HFFc6 (cell line): ENCODE measurements at regions not wholly inside any gene's neighbourhood (a gene's known extent, or its start where the extent isn't known, plus 50 kb on each side); places are given as distances from the start of the nearest gene placed in this dataset.

Experiments used
- DNase-seq: peaks from one replicate; pipeline ENCODE4 v3.0.0-alpha.2; 2018
- H3K27ac Mint-ChIP-seq: 2 replicates; pipeline ENCODE4 v1.8.0; 2020; ENCODE audit warnings: mild to moderate bottlenecking, mixed read lengths
- H3K27me3 Mint-ChIP-seq: 2 replicates; pipeline ENCODE4 v1.8.0; 2021; ENCODE audit warnings: mild to moderate bottlenecking, moderate library complexity, mixed read lengths; ENCODE audit not compliant: insufficient read depth
- H3K36me3 Mint-ChIP-seq: 2 replicates; pipeline ENCODE4 v1.8.0; 2021; ENCODE audit warnings: low read depth, mixed read lengths
- H3K4me1 Mint-ChIP-seq: 2 replicates; pipeline ENCODE4 v1.8.0; 2020; ENCODE audit warnings: low read depth, mixed read lengths
- H3K4me3 Mint-ChIP-seq: 2 replicates; pipeline ENCODE4 v1.8.0; 2020; ENCODE audit warnings: mild to moderate bottlenecking, moderate library complexity, mixed read lengths
- H3K9me3 Mint-ChIP-seq: 2 replicates; pipeline ENCODE4 v1.8.0; 2020; ENCODE audit warnings: mild to moderate bottlenecking, mixed read lengths
- TF ChIP-seq, protein P1 (sequence below): fragments of 200-600 bp; sonication (generic); IDR thresholded peaks from 2 replicates; pipeline ENCODE4 v1.5.0; 2021; ENCODE audit warnings: antibody characterized with exemption, mild to moderate bottlenecking

DNA sequence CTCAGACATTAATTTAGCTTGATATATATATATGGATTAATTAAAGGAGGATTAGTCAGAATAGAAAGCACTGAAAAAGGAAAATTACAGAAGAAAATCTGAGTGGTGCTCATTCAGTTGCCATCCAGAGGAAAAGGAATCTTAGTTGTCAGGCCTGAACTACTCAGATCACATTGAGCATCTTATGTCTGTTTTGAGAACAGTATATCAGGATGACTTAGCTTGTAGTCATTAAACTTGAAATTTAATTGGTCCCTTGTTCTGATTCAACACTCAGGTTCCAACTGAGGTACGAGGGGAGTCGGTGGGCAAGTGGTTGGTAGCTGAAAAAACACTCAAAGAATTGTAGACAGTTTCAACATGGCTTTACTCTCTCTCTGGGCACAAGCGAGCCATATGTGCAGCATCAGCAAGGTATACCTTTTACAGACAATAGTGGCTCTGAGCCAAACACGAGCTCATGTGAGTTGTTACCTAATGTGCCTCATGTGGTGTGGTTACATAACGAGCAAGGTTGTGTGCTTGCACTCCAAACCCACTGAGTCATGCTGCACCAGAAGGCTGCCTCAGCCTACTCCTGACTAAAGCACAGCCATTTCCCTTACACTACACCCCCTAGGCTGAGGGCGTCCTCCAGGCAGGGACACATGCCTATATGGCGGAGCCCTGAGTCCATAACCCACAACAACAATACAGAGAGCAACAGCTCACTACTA, 73.0 kb upstream of the HMGN3 start:
- peaks cover 15% of the 10 kb centered on the region for H3K9me3 Mint-ChIP-seq
- TF ChIP-seq, protein P1, sequence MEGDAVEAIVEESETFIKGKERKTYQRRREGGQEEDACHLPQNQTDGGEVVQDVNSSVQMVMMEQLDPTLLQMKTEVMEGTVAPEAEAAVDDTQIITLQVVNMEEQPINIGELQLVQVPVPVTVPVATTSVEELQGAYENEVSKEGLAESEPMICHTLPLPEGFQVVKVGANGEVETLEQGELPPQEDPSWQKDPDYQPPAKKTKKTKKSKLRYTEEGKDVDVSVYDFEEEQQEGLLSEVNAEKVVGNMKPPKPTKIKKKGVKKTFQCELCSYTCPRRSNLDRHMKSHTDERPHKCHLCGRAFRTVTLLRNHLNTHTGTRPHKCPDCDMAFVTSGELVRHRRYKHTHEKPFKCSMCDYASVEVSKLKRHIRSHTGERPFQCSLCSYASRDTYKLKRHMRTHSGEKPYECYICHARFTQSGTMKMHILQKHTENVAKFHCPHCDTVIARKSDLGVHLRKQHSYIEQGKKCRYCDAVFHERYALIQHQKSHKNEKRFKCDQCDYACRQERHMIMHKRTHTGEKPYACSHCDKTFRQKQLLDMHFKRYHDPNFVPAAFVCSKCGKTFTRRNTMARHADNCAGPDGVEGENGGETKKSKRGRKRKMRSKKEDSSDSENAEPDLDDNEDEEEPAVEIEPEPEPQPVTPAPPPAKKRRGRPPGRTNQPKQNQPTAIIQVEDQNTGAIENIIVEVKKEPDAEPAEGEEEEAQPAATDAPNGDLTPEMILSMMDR: no peak
- no peak for DNase-seq

DNA sequence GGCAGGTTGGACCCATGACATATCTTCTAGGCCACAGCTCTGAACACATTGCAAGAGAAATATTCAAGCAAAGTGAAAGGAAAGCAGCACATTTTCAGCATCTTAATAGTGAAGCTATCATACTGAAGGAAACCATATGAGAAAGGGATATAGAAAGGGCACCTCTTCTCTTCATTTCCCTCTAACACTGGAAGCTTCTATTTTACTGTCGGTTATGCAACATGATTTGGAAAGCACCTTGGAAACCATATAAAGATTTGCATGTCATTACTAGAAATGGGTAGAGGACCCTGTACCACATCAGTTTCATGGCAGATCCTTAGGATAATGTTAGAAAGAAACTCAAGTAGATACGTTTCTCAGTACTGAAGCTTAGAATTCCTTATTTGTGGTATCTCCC, 70.5 kb upstream of the HMGN3 start:
- Mint-ChIP-seq H3K27me3 (no peaks in the 10 kb centered on the region), H3K4me1 (no peaks in the 10 kb centered on the region), H3K27ac (no peak overlapping the region), H3K36me3 (no peaks in the 10 kb centered on the region), H3K4me3 (no peak overlapping the region), H3K9me3 (peaks cover 11% of the 10 kb centered on the region)
- no peak for DNase-seq
- TF ChIP-seq, protein P1: no peak

More for the DNA sequence above, 73.0 kb upstream of the HMGN3 start:
- Mint-ChIP-seq H3K4me1 (no peaks in the 10 kb centered on the region), H3K27me3 (no peaks in the 10 kb centered on the region), H3K27ac (no peak overlapping the region), H3K4me3 (no peak overlapping the region), H3K36me3 (no peaks in the 10 kb centered on the region)

DNA sequence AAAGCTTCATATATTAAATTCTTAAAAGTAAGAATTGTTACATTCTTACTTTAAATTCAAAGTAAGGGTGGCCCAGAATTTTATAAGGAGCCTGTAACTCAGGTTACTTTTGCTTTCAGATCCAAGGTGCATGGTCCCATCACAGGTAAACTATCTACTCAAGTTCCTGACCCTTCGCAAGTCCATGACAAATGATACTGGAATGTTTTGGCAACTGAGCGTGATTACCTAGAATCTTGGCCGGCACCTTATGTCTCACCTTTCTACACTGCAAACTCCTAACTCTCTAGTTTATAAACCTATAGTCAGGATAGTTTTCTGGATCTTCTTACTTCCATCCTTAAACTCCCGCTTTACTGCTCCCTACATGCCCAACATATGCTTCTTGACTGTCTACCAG, 67.9 kb upstream of the HMGN3 start:
- no peak overlapping the region for H3K27ac Mint-ChIP-seq
- peaks cover 2% of the 10 kb centered on the region; the same call in 1 of the 2 replicates for H3K9me3 Mint-ChIP-seq
- H3K36me3 Mint-ChIP-seq: no peaks in the 10 kb centered on the region
- no peak overlapping the region for H3K4me3 Mint-ChIP-seq
- no peaks in the 10 kb centered on the region for H3K27me3 Mint-ChIP-seq
- TF ChIP-seq, protein P1: no peak
- no peaks in the 10 kb centered on the region for H3K4me1 Mint-ChIP-seq
- no peak for DNase-seq

DNA sequence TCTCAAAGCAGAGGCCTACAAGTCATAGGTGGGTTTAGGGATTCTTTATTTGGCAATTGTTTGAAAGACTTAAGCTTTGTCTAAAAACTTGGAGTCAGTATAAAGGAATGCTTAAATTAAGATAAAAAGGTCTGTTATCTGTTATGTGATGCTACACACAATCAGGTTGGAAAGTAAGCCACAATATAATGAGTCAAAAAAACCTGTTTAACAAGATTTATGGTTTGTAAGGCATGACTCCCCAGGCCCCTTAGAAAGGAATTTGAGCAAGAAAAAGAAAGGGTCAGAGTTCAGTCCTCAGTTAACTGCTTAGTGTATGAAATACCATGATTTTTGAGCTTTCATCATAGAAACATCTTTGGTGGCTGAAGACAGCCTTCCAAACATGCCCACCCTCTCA, 66.8 kb upstream of the HMGN3 start:
- Mint-ChIP-seq H3K27me3 (no peaks in the 10 kb centered on the region), H3K9me3 (no peaks in the 10 kb centered on the region; the same call in 1 of the 2 replicates), H3K36me3 (no peaks in the 10 kb centered on the region), H3K4me3 (no peak overlapping the region), H3K27ac (no peak overlapping the region), H3K4me1 (no peaks in the 10 kb centered on the region)
- DNase-seq: no peak
- TF ChIP-seq, protein P1: no peak

DNA sequence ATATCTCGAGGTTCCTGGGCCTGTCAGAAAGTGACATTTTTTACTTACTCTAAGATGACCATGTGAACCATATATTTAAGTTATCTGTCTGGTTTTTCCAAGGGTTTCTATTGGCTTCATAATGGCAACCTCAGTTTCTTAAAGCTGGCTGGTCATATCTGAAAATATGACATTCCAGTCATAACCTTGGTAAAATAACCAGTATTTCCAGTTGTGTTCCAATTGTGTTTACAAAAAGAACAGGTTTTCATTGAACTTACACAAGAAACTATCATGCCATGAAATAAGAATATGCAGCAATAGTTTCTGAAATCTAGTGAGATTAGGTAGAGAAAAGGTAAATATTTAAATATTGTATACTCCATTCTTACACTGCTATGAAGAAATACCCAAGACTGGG, 61.7 kb upstream of the HMGN3 start:
- TF ChIP-seq, protein P1: no peak
- Mint-ChIP-seq H3K9me3 (peaks cover 24% of the 10 kb centered on the region), H3K4me3 (no peak overlapping the region), H3K27ac (no peak overlapping the region), H3K27me3 (peaks cover 2% of the 10 kb centered on the region; the same call in 1 of the 2 replicates), H3K4me1 (no peaks in the 10 kb centered on the region), H3K36me3 (no peaks in the 10 kb centered on the region)
- no peak for DNase-seq
